SHP77 treated with DMSO at 0.1 percent for 48 hours (cell line): ENCODE measurements at regions not wholly inside any gene's neighbourhood (a gene's known extent, or its start where the extent isn't known, plus 50 kb on each side); places are given as distances from the start of the nearest gene placed in this dataset.
A peak's percentile ranks its signal among the peaks of the same experiment; 100 is the strongest.
"Not testable (repeated sequence)": the region's sequence is repeated elsewhere in the genome, so short reads cannot be mapped to it uniquely, and the experiment has no call there.

ENCODE experiments used
- DNase-seq: peaks from one replicate; lab custom pipeline; 2025; lab: John Stamatoyannopoulos, UW

DNA sequence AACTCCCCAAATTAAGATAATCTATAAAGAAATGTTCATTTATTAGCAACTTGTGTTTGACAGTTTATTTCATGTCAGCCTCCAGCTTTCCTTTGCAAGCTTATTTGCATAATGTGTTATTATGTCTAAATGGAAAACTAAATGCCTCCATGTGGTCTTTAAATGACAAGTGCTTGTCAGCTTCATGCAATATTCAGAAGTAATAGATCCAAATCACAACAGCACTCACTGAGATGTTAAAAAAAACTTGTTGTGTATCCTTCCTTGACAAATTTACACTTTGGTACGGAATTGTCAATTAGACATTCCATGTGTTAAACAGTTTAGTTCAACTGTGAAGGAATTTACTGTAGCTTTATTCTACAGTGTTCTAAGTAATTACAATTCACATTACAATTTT is 124.4 kb upstream of the PTBP2 start:
- DNase-seq: no peak

DNA sequence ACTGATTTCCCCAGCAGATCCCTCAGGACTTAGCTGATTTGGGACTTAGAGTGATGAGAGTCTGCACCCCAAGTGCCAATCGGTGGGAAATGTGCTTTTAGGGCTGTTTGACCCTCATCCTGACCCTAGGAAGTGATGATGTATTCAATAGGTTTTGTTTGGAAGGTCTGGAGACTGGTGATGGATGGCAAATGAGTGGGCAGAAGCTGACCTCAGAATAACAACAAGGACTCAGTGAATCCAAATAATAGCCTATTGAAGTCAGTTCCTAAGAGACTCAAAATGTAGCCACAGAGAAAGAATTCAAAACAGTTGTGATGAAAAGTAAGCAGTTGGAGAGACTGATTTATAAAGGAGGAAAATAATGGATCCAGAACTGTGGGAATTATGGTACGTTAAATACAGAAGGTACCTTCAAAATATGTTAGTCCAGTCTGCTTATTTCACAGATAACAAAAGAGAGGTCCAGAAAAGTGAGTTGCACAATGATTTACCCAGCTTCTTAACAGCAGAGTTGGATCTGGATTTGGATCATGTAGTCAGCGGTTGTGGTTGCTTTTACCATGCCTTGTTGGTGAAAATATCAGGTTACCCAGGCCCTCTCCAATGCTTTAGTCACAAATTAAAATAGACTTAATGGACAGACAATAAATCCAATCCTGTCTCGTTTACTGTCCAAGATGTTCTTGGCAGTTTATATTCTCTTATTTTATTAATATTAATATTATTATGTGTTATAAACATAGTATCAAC is 123.0 kb upstream of the PTBP2 start:
- DNase-seq: no peak

DNA sequence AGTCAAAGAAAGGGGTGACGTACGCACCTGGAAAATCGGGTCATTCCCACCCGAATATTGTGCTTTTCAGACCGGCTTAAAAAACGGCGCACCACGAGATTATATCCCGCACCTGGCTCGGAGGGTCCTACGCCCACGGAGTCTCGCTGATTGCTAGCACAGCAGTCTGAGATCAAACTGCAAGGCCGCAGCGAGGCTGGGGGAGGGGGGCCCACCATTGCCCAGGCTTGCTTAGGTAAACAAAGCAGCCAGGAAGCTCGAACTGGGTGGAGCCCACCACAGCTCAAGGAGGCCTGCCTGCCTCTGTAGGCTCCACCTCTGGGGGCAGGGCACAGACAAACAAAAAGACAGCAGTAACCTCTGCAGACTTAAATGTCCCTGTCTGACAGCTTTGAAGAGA is 117.0 kb upstream of the PTBP2 start:
- not testable (repeated sequence) for DNase-seq

DNA sequence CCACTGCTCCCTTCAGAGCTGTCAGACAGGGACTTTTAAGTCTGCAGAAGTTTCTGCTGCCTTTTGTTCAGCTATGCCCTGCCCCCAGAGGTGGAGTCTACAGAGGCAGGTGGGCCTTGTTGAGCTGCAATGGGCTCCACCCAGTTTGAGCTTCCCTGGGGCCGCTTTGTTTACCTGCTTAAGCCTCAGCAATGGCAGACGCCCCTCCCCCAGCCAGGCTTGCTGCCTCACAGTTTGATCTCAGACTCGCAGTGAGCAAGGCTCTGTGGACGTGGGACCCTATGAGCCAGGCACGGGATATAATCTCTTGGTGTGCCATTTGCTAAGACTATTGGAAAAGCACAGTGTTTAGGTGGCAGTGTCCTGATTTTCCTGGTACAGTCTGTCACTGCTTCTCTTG is 104.2 kb upstream of the PTBP2 start:
- not testable (repeated sequence) for DNase-seq

DNA sequence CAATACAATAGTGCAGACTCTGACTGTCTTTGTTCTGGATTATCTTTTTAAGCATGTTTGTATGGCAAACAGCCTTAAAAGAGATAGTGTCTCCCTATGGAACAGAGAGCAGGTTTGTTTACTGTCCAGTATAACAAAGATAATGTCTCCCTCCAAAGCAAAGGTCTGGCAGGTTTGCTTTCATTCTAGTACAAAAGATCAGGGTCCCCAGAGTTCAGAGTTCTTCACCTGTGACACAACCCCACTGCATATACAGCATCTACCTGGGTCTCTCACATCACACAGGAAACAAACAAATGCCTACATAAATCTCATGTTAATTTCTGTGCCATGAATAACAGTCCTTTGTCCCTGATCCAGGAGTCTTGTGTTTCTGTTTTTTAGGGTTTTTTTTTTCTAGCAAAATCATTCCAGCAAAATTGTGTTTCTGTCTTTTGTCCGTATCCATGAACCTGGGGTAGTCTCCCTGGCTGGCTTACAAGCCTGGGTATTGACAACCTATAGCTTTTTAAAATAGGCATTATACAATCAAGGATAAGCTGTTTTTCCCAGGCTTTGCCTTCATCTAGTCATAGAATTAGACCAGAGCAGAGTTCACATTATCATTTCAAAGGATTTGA is 89.4 kb upstream of the PTBP2 start:
- DNase-seq: no peak

DNA sequence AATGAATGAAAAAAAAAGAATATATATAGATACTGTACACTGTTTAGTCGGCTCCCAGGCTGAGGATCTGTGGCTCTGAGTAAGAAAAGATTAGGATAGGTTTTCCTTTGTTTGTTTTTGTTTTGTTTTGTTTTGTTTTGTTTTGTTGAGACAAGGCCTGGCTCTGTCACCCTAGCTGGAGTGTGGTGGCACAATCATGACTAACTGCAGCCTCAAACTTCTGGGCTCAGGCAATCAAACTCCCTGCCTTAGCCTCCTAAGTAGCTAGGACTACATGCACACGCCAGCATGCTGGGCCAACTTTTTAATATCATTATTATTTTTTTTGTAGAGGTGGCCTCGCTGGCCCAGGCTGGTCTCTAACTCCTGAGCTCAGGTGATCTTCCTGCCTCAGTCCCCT is 87.9 kb upstream of the PTBP2 start:
- DNase-seq: no peak

DNA sequence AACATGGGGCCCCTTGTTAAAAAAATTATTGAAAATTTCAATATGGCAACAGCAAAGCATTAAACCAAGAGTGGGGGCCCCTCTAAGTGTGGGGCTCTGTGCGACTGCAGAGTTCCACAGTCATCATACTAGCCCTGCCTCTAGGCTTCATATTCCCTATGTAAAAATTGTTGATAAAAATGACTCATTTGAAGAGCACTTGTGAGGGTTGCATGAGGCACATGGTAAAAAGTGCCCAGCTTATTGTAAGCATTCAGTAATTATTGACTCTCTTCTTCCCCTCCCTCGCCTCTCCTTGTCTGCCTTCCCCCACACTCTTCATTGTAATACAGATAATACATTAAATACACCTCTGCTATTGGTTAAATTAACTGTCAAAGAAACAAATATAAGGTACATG is 86.7 kb upstream of the PTBP2 start:
- DNase-seq: peak; percentile 73

DNA sequence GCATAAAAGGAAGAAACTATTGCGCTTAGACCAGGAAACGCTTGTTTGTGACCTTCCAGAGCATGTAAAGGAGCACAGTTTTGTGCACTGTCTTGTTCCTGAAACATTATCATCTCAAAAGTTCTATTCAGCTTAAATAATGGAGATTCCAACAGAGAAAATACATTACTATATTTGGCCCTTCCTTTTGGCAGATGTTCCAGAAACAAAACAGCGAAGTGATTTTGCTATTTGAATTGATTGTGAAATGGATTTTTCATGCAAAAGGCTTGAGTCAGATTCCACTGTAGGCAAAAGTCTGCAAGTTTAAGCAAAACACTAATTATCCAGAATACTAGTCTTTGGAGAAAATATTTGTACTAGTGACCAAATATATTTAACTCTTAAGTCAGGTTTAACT is 80.3 kb upstream of the PTBP2 start:
- no peak for DNase-seq

DNA sequence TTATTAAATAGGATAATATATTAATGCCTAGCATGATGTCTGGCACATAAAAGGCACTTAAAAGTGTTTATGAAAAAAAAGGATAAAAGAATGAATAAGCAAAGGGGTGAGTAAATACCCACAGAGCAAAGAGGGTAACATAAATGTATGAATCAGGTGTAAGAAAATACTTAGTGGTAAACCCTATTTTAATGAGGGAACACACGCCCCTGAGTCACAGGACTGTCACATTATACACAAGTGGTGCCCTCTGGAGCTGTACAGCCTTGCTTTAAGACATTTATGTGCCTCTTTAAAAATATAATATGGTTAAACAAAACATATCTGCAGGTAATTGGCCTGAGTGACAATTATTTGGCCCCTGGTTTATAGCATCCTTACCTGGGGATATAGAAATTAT is 78.1 kb upstream of the PTBP2 start:
- no peak for DNase-seq

DNA sequence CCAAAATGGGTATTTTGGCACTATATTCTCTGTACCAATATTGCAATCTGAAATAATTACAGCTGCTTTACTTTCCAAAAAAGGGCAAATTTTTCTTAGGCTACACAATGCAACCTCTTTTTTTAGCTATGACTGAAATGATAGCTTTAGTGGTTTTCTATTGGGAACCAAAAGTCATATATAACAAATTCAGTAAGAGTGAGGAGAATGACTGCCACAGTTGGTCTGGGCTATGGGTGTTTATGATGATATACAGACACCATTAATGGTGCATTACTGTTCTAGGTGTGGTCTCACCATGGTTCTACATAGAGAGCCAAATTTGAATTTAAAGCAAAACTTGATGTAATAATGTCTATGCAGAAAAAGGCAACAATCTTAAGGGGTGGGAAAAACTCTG is 72.3 kb upstream of the PTBP2 start:
- no peak for DNase-seq

DNA sequence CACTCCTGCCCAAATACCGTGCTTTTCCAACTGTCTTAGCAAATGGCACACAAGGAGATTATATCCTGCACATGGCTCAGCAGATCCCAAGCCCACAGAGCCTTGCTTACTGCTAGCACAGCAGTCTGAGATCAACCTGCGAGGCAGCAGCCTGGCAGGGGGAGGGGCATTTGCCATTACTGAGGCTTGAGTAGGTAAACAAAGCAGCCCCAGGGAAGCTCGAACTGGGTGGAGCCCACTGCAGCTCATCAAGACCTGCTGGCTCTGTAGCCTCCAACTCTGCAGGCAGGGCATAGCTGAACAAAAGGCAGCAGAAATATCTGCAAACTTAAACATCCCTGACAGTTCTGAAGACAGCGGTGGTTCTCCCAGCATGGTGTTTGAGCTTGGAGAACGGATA is 70.1 kb upstream of the PTBP2 start:
- no peak for DNase-seq

DNA sequence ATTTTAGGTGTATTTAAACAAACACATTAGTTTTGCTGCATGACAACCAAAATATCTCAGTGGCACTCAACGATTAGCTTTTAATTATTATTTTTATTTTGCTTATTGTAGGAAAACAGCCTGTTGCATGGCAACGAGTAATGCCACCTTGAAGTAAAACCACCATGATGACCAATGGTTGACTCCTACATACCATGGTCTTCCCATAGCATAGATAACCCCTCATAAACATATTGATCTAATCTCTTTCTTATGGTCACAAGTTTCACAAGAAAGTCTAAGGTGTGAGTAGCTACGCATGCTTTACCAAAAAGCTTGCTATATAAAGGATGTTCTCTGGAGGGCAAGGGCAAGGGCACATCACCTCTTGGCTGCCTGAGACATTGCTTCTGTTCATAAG is 61.5 kb upstream of the PTBP2 start:
- no peak for DNase-seq

DNA sequence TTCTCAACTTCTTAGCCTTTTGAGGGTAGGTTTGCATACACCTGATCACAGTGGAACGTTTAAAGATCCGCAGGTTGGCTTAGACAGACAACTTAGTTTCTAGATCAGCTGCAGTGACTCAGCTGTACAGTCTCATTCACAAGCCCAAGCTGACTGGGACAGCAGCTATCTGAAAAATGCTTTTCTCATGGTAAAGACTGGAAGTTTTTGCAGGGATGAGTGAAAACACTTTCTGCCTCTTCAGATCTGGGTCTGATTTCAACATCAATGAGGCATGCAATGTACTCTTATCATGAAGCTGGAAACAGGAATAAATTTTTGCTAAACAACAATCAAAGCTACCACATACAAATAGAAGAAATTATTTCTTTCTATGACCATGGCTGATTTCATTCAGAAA is 61.1 kb upstream of the PTBP2 start:
- no peak for DNase-seq
